Loucy (cell line): ENCODE measurements at regions not wholly inside any gene's neighbourhood (a gene's known extent, or its start where the extent isn't known, plus 50 kb on each side); places are given as distances from the start of the nearest gene placed in this dataset.

Source experiments
- H2AFZ ChIP-seq: fragments of 200-600 bp; sonication (generic); 2 replicates; pipeline ENCODE4 v1.6.0; 2016; ENCODE audit warnings: antibody characterized with exemption, mild to moderate bottlenecking, low read length, moderate library complexity
- H3F3A ChIP-seq: fragments of 200-600 bp; 2 replicates; pipeline ENCODE4 v1.6.0; 2016; ENCODE audit warnings: antibody characterized with exemption, low read depth, mild to moderate bottlenecking
- H3K27me3 ChIP-seq: fragments of 200-600 bp; sonication (generic); 2 replicates; pipeline ENCODE4 v1.6.1; 2014; ENCODE audit warnings: low read length, mild to moderate bottlenecking; ENCODE audit not compliant: insufficient read depth, poor library complexity, severe bottlenecking
- H3K36me3 ChIP-seq: fragments of 200-600 bp; sonication (generic); 2 replicates; pipeline ENCODE4 v1.6.1; 2016; ENCODE audit warnings: low read length; ENCODE audit not compliant: insufficient read depth
- H3K4me1 ChIP-seq: fragments of 200-600 bp; sonication (generic); 2 replicates; pipeline ENCODE4 v1.5.1; 2014; ENCODE audit warnings: low read length, mild to moderate bottlenecking; ENCODE audit not compliant: insufficient read depth, poor library complexity, severe bottlenecking
- H3K4me2 ChIP-seq: fragments of 200-600 bp; sonication (generic); 2 replicates; pipeline ENCODE4 v1.6.0; 2014; ENCODE audit warnings: antibody characterized with exemption, low read length, low read depth, mild to moderate bottlenecking; ENCODE audit not compliant: poor library complexity, severe bottlenecking
- H3K4me3 ChIP-seq: fragments of 200-600 bp; sonication (generic); 2 replicates; pipeline ENCODE4 v1.5.1; 2014; ENCODE audit warnings: low read length, mild to moderate bottlenecking, mixed read lengths; ENCODE audit not compliant: poor library complexity, severe bottlenecking
- H3K79me2 ChIP-seq: fragments of 200-600 bp; sonication (generic); 2 replicates; pipeline ENCODE4 v1.6.1; 2014; ENCODE audit warnings: low read length; ENCODE audit not compliant: insufficient read depth
- H3K9ac ChIP-seq: fragments of 200-600 bp; sonication (generic); 2 replicates; pipeline ENCODE4 v1.6.0; 2014; ENCODE audit warnings: mild to moderate bottlenecking, low read depth, low read length, moderate library complexity; ENCODE audit not compliant: poor library complexity, severe bottlenecking
- H3K9me2 ChIP-seq: fragments of 200-600 bp; sonication (generic); replicated peaks from 2 replicates; pipeline ENCODE4 v1.6.1; 2016; ENCODE audit warnings: low read depth, low read length, mixed read lengths
- H3K9me3 ChIP-seq: fragments of 200-600 bp; sonication (generic); 2 replicates; pipeline ENCODE4 v1.6.1; 2014; ENCODE audit warnings: mild to moderate bottlenecking, antibody characterized with exemption, low read length, low read depth; ENCODE audit not compliant: insufficient read depth
- H4K20me1 ChIP-seq: fragments of 200-600 bp; sonication (generic); 2 replicates; pipeline ENCODE4 v1.6.0; 2014; ENCODE audit warnings: antibody characterized with exemption, low read length, mild to moderate bottlenecking; ENCODE audit not compliant: insufficient read depth, poor library complexity, severe bottlenecking
- CTCF ChIP-seq: fragments of 200-600 bp; sonication (generic); conservative IDR thresholded peaks from 2 replicates; pipeline ENCODE4 v1.5.1; 2014; ENCODE audit warnings: mild to moderate bottlenecking, antibody characterized with exemption, low read length
- EZH2phosphoT487 ChIP-seq: fragments of 200-600 bp; IDR thresholded peaks from 2 replicates; pipeline ENCODE4 v1.6.1; 2018; ENCODE audit warnings: antibody characterized with exemption, mild to moderate bottlenecking, moderate library complexity, borderline replicate concordance

GRCh38 chr7:10685040-10685439 lies 288.6 kb upstream of the PHF14 start:
- no peaks in the 10 kb centered on the region for H3F3A ChIP-seq
- no peak overlapping the region for H3K4me3 ChIP-seq
- no peaks in the 10 kb centered on the region for H3K9me3 ChIP-seq
- H3K4me2 ChIP-seq, result no peak overlapping the region
- TF ChIP-seq CTCF (no peak), EZH2phosphoT487 (no peak)
- no peaks in the 10 kb centered on the region for H3K9me2 ChIP-seq
- H3K4me1 ChIP-seq, result peaks cover 10% of the 10 kb centered on the region
- H4K20me1 ChIP-seq, result no peaks in the 10 kb centered on the region
- H2AFZ ChIP-seq, result no peak overlapping the region
- no peaks in the 10 kb centered on the region for H3K36me3 ChIP-seq
- no peak overlapping the region for H3K9ac ChIP-seq
- no peaks in the 10 kb centered on the region for H3K79me2 ChIP-seq
- H3K27me3 ChIP-seq, result no peaks in the 10 kb centered on the region

GRCh38 chr7:10688544-10688943 lies 285.1 kb upstream of the PHF14 start:
- Histone ChIP-seq H3K36me3 (no peaks in the 10 kb centered on the region), H3K4me1 (no peaks in the 10 kb centered on the region), H3F3A (no peaks in the 10 kb centered on the region), H3K79me2 (no peaks in the 10 kb centered on the region), H3K4me2 (no peak overlapping the region), H3K4me3 (no peak overlapping the region), H3K9ac (no peak overlapping the region), H3K27me3 (no peaks in the 10 kb centered on the region), H4K20me1 (no peaks in the 10 kb centered on the region), H3K9me3 (no peaks in the 10 kb centered on the region), H2AFZ (no peak overlapping the region), H3K9me2 (no peaks in the 10 kb centered on the region)
- TF ChIP-seq EZH2phosphoT487 (no peak), CTCF (no peak)

- Histone ChIP-seq H3K4me1 (no peaks in the 10 kb centered on the region), H3K9ac (no peak overlapping the region), H2AFZ (no peak overlapping the region), H3K36me3 (no peaks in the 10 kb centered on the region), H3K4me3 (no peak overlapping the region), H3F3A (no peaks in the 10 kb centered on the region), H3K9me2 (no peaks in the 10 kb centered on the region), H3K4me2 (no peak overlapping the region), H3K27me3 (no peaks in the 10 kb centered on the region), H3K9me3 (no peaks in the 10 kb centered on the region), H3K79me2 (no peaks in the 10 kb centered on the region), H4K20me1 (no peaks in the 10 kb centered on the region)
- TF ChIP-seq CTCF, result no peak
- no peak for TF ChIP-seq EZH2phosphoT487
Measured at GRCh38 chr7:10696064-10696463, 277.6 kb upstream of the PHF14 start.
